SK-N-SH treated with all-trans-retinoic acid at 6 μM for 48 hours (cell line): ENCODE measurements at regions not wholly inside any gene's neighbourhood (a gene's known extent, or its start where the extent isn't known, plus 50 kb on each side); places are given as distances from the start of the nearest gene placed in this dataset.

Source experiments
- OSR1 ChIP-seq: fragments of 250-450 bp; sonication (Bioruptor Pico); IDR thresholded peaks from 2 replicates; pipeline ENCODE4 v1.8.0; 2022; ENCODE audit warnings: moderate library complexity, mild to moderate bottlenecking, inconsistent platforms
- PATZ1 ChIP-seq: fragments of 250-450 bp; sonication (Bioruptor Pico); IDR thresholded peaks from 2 replicates; pipeline ENCODE4 v1.8.0; 2020; ENCODE audit warnings: mild to moderate bottlenecking, moderate library complexity, borderline replicate concordance
- TSHZ2 ChIP-seq: fragments of 250-450 bp; sonication (Bioruptor Pico); IDR thresholded peaks from 2 replicates; pipeline ENCODE4 v1.5.0; 2020; ENCODE audit warnings: mild to moderate bottlenecking, moderate library complexity
- ZFP3 ChIP-seq: fragments of 250-450 bp; sonication (Bioruptor Pico); IDR thresholded peaks from 2 replicates; pipeline ENCODE4 v1.5.0; 2020; ENCODE audit warnings: mild to moderate bottlenecking, moderate library complexity
- ZFP30 ChIP-seq: fragments of 450-650 bp; formaldehyde crosslinking; IDR thresholded peaks from 2 replicates; pipeline ENCODE4 v1.5.0; 2022; ENCODE audit warnings: mild to moderate bottlenecking, moderate library complexity

GRCh38 chr2:34096562-34097171, 497.6 kb upstream of the FAM98A start:
- TF ChIP-seq TSHZ2 (CRISPR knock-in tag) = no peak
- no peak for TF ChIP-seq PATZ1 (CRISPR knock-in tag)
- TF ChIP-seq ZFP30 (CRISPR knock-in tag) = no peak
- no peak for TF ChIP-seq OSR1 (CRISPR knock-in tag)
- no peak for TF ChIP-seq ZFP3 (CRISPR knock-in tag)
